CD4-positive, alpha-beta T cell (primary cell): ENCODE measurements at regions not wholly inside any gene's neighbourhood (a gene's known extent, or its start where the extent isn't known, plus 50 kb on each side); places are given as distances from the start of the nearest gene placed in this dataset.

Source experiments
- ATAC-seq: fragments of 200-7000 bp; cut with Tn5 transposase; one replicate; pipeline ENCODE4 v1.10.0; 2022; ENCODE audit warnings: mild to moderate bottlenecking; ENCODE audit not compliant: poor library complexity
- CTCF ChIA-PET: fragments of 350-600 bp; sonication (Branson Sonifier 250); formaldehyde crosslinking; loops from one replicate; lab custom pipeline; 2021; ENCODE audit warnings: antibody characterized with exemption, inconsistent platforms; lab: Charles Lee
- POLR2A ChIA-PET: fragments of 350-600 bp; sonication (Branson Sonifier 250); formaldehyde crosslinking; loops from one replicate; lab custom pipeline; 2021; ENCODE audit warnings: antibody characterized with exemption, inconsistent platforms; lab: Charles Lee
- DNase-seq, 14 experiments: peaks; one replicate each; pipeline ENCODE4 v3.0.0-alpha.2; 2013 to 2020; ENCODE audit warnings: mixed read lengths in 2 of 14
- H3K27ac ChIP-seq, 2 donors: one replicate each; pipeline versions ENCODE4 v1.5.1 to v1.7.0; 2013; ENCODE audit warnings: low read length in 2 of 2, low read depth in 1 of 2, mild to moderate bottlenecking in 1 of 2
- H3K27me3 ChIP-seq, 2 experiments: 1 replicate in 1 of 2; 2 replicates in 1 of 2; pipeline versions ENCODE4 v1.6.1 to v1.7.0; 2013; ENCODE audit warnings: low read length in 2 of 2, control low read depth in 1 of 2, mild to moderate bottlenecking in 1 of 2, moderate library complexity in 1 of 2; ENCODE audit not compliant: insufficient read depth in 2 of 2, control insufficient read depth in 1 of 2
- H3K36me3 ChIP-seq: one replicate; pipeline ENCODE4 v1.6.1; 2013; ENCODE audit warnings: low read length, control low read depth; ENCODE audit not compliant: insufficient read depth
- H3K4me1 ChIP-seq: one replicate; pipeline ENCODE4 v1.6.1; 2013; ENCODE audit warnings: low read length, control low read depth; ENCODE audit not compliant: insufficient read depth
- H3K4me3 ChIP-seq: one replicate; pipeline ENCODE4 v1.5.1; 2013; ENCODE audit warnings: mild to moderate bottlenecking, low read length, moderate library complexity
- H3K9me3 ChIP-seq, 2 experiments: 1 replicate in 1 of 2; 2 replicates in 1 of 2; pipeline versions ENCODE4 v1.6.1 to v1.7.0; 2013; ENCODE audit warnings: low read length in 2 of 2, mild to moderate bottlenecking in 2 of 2, control low read depth in 1 of 2, moderate library complexity in 1 of 2; ENCODE audit not compliant: control insufficient read depth in 1 of 2, insufficient read depth in 1 of 2
- H3K27ac Mint-ChIP-seq: one replicate; pipeline ENCODE4 v1.8.0; 2020; ENCODE audit warnings: mixed read lengths
- H3K27me3 Mint-ChIP-seq: one replicate; pipeline ENCODE4 v1.8.0; 2021; ENCODE audit warnings: mixed read lengths
- H3K36me3 Mint-ChIP-seq: one replicate; pipeline ENCODE4 v1.8.0; 2021; ENCODE audit warnings: low read depth, mixed read lengths
- H3K4me1 Mint-ChIP-seq: one replicate; pipeline ENCODE4 v1.8.0; 2021; ENCODE audit warnings: low read depth, mixed read lengths
- H3K4me3 Mint-ChIP-seq: one replicate; pipeline ENCODE4 v1.8.0; 2020; ENCODE audit warnings: mild to moderate bottlenecking, mixed read lengths
- H3K9me3 Mint-ChIP-seq: one replicate; pipeline ENCODE4 v1.8.0; 2020; ENCODE audit warnings: mixed read lengths
- intact Hi-C, 2 experiments: fragments of 100-400 bp; cut with DNase I in 1 of 2; cut with micrococcal nuclease in 1 of 2; formaldehyde crosslinking; loops; one replicate each; pipeline versions ENCODE4 v1.15.1 to v1.9.0; 2023 to 2025; cut with DNase I, micrococcal nuclease
- TF ChIP-seq, protein P1 (sequence below): fragments of 200-600 bp; IDR thresholded peaks from one replicate; pipeline ENCODE4 v1.8.0; 2022; ENCODE audit warnings: antibody characterized with exemption, mild to moderate bottlenecking

DNA sequence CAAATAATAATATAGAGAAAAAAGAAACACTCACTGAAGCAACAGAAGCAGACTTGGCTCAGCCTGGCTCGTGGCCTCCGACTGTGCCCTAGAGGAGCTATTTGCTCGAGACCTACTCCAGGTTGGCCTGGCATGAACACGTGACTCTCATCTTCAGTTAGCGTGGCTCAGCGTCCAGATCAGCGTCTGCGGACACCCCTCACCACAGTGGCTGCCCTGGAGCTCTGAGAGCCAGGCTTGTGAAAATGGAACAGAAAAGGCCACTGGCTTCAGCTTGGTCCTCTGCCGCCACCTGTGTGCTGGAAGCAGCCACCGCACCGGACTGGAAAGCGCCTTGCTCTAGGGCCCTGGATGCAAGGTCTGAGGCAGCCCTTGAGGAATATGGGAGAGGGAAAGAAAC is 1184.0 kb upstream of the GYPC start:
- H3K27ac Mint-ChIP-seq: no peak overlapping the region
- H3K4me3 ChIP-seq: no peak overlapping the region
- H3K27me3 ChIP-seq: no peaks in the 10 kb centered on the region
- H3K4me1 ChIP-seq: no peaks in the 10 kb centered on the region
- no peaks in the 10 kb centered on the region for H3K4me1 Mint-ChIP-seq
- H3K9me3 ChIP-seq: peaks cover 13 to 16% of the 10 kb centered on the region in 2 experiments
- ATAC-seq: no peak
- TF ChIP-seq, protein P1, sequence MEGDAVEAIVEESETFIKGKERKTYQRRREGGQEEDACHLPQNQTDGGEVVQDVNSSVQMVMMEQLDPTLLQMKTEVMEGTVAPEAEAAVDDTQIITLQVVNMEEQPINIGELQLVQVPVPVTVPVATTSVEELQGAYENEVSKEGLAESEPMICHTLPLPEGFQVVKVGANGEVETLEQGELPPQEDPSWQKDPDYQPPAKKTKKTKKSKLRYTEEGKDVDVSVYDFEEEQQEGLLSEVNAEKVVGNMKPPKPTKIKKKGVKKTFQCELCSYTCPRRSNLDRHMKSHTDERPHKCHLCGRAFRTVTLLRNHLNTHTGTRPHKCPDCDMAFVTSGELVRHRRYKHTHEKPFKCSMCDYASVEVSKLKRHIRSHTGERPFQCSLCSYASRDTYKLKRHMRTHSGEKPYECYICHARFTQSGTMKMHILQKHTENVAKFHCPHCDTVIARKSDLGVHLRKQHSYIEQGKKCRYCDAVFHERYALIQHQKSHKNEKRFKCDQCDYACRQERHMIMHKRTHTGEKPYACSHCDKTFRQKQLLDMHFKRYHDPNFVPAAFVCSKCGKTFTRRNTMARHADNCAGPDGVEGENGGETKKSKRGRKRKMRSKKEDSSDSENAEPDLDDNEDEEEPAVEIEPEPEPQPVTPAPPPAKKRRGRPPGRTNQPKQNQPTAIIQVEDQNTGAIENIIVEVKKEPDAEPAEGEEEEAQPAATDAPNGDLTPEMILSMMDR: no peak
- intact Hi-C loops: no loop called here
- no peak overlapping the region for H3K4me3 Mint-ChIP-seq
- no peaks in the 10 kb centered on the region for H3K36me3 Mint-ChIP-seq
- ChIA-PET POLR2A (no interaction called here), CTCF (no interaction called here)
- no peak for DNase-seq
- peaks cover 7% of the 10 kb centered on the region for H3K9me3 Mint-ChIP-seq
- no peaks in the 10 kb centered on the region for H3K27me3 Mint-ChIP-seq
- no peak overlapping the region for H3K27ac ChIP-seq
- H3K36me3 ChIP-seq: no peaks in the 10 kb centered on the region

- Mint-ChIP-seq H3K9me3 (peaks cover 11% of the 10 kb centered on the region), H3K4me3 (no peak overlapping the region), H3K36me3 (no peaks in the 10 kb centered on the region), H3K4me1 (no peaks in the 10 kb centered on the region), H3K27me3 (no peaks in the 10 kb centered on the region), H3K27ac (no peak overlapping the region)
- ChIA-PET POLR2A (no interaction called here), CTCF (no interaction called here)
- intact Hi-C loops: no loop called here
- no peaks in the 10 kb centered on the region for H3K4me1 ChIP-seq
- H3K27ac ChIP-seq: no peak overlapping the region
- DNase-seq: no peak
- H3K36me3 ChIP-seq: no peaks in the 10 kb centered on the region
- no peak for ATAC-seq
- peaks cover 14 to 23% of the 10 kb centered on the region in 2 experiments for H3K9me3 ChIP-seq
- no peak overlapping the region for H3K4me3 ChIP-seq
- TF ChIP-seq, protein P1: no peak
- no peaks in the 10 kb centered on the region for H3K27me3 ChIP-seq
Measured at GRCh38 chr2:125479143-125479636, 1176.8 kb upstream of the GYPC start.

- no peak for DNase-seq
- no peaks in the 10 kb centered on the region for H3K36me3 Mint-ChIP-seq
- no peaks in the 10 kb centered on the region for H3K4me1 ChIP-seq
- H3K27ac ChIP-seq: no peak overlapping the region
- POLR2A ChIA-PET: no interaction called here
- no peaks in the 10 kb centered on the region for H3K27me3 Mint-ChIP-seq
- H3K27ac Mint-ChIP-seq: no peak overlapping the region
- CTCF ChIA-PET: no interaction called here
- intact Hi-C loops: no loop called here
- peaks cover 12% of the 10 kb centered on the region for H3K9me3 Mint-ChIP-seq
- H3K4me3 ChIP-seq: no peak overlapping the region
- no peaks in the 10 kb centered on the region for H3K27me3 ChIP-seq
- H3K4me3 Mint-ChIP-seq: no peak overlapping the region
- H3K9me3 ChIP-seq: no peaks in the 10 kb centered on the region
- ATAC-seq: no peak
- no peaks in the 10 kb centered on the region for H3K4me1 Mint-ChIP-seq
- TF ChIP-seq, protein P1: no peak
- H3K36me3 ChIP-seq: no peaks in the 10 kb centered on the region
Measured at GRCh38 chr2:125490308-125490707, 1165.7 kb upstream of the GYPC start.
